Endodermal cell (in vitro differentiated cells): ENCODE measurements at regions not wholly inside any gene's neighbourhood (a gene's known extent, or its start where the extent isn't known, plus 50 kb on each side); places are given as distances from the start of the nearest gene placed in this dataset.

Source experiments
- DNase-seq: peaks from one replicate; pipeline ENCODE4 v3.0.0-alpha.2; 2017
- H3K27ac ChIP-seq: 2 replicates; pipeline ENCODE4 v1.5.1; 2013; ENCODE audit warnings: mild to moderate bottlenecking, low read depth, low read length, moderate library complexity
- H3K27me3 ChIP-seq: 2 replicates; pipeline ENCODE4 v1.6.1; 2013; ENCODE audit warnings: mild to moderate bottlenecking, low read length, moderate library complexity; ENCODE audit not compliant: insufficient read depth, control insufficient read depth, poor library complexity, severe bottlenecking
- H3K36me3 ChIP-seq: 2 replicates; pipeline ENCODE4 v1.7.0; 2013; ENCODE audit warnings: mild to moderate bottlenecking, low read length, moderate library complexity; ENCODE audit not compliant: control insufficient read depth, insufficient read depth
- H3K4me1 ChIP-seq: one replicate; pipeline ENCODE4 v1.7.0; 2013; ENCODE audit warnings: low read length; ENCODE audit not compliant: control insufficient read depth, insufficient read depth
- H3K4me3 ChIP-seq: 2 replicates; pipeline ENCODE4 v1.5.1; 2013; ENCODE audit warnings: mild to moderate bottlenecking, low read length, moderate library complexity
- H3K9ac ChIP-seq: 2 replicates; pipeline ENCODE4 v1.6.1; 2013; ENCODE audit warnings: mild to moderate bottlenecking, low read length, moderate library complexity; ENCODE audit not compliant: poor library complexity, severe bottlenecking; ENCODE audit errors: extremely low read depth
- H3K9me3 ChIP-seq: 2 replicates; pipeline ENCODE4 v1.6.1; 2013; ENCODE audit warnings: mild to moderate bottlenecking, low read length, moderate library complexity; ENCODE audit not compliant: control insufficient read depth
- H3K27ac Mint-ChIP-seq: 2 replicates; pipeline ENCODE4 v1.8.0; 2020; ENCODE audit warnings: mixed read lengths
- H3K27me3 Mint-ChIP-seq: 2 replicates; pipeline ENCODE4 v1.8.0; 2021; ENCODE audit warnings: mild to moderate bottlenecking, mixed read lengths; ENCODE audit not compliant: insufficient read depth
- H3K36me3 Mint-ChIP-seq: 2 replicates; pipeline ENCODE4 v1.8.0; 2020; ENCODE audit warnings: low read depth, mixed read lengths
- H3K4me1 Mint-ChIP-seq: 2 replicates; pipeline ENCODE4 v1.8.0; 2020; ENCODE audit warnings: mixed read lengths
- H3K4me3 Mint-ChIP-seq: 2 replicates; pipeline ENCODE4 v1.8.0; 2020; ENCODE audit warnings: mild to moderate bottlenecking, moderate library complexity, mixed read lengths
- H3K9me3 Mint-ChIP-seq: 2 replicates; pipeline ENCODE4 v1.8.0; 2020; ENCODE audit warnings: mild to moderate bottlenecking, mixed read lengths
- CTCF ChIP-seq: fragments of 200-600 bp; sonication (generic); conservative IDR thresholded peaks from 2 replicates; pipeline ENCODE4 v1.5.0; 2021; ENCODE audit warnings: antibody characterized with exemption, mild to moderate bottlenecking
- WGBS, 2 experiments: methylation state at CpG; one replicate each; pipeline versions ENCODE4 v1.1.5 to v1.1.7; 2013; ENCODE audit warnings: missing lambda C conversion rate in 2 of 2, mixed read lengths in 1 of 2; ENCODE audit not compliant: insufficient coverage in 1 of 2, insufficient read length in 1 of 2; 5-methylcytosine and 5-hydroxymethylcytosine counted together

GRCh38 chr16:5416013-5416412 lies 318.4 kb upstream of the EEF2KMT start:
- Histone ChIP-seq H3K36me3 (no peaks in the 10 kb centered on the region), H3K27me3 (peaks cover 25% of the 10 kb centered on the region), H3K4me3 (no peak overlapping the region), H3K9ac (no peak overlapping the region), H3K9me3 (no peaks in the 10 kb centered on the region), H3K27ac (no peak overlapping the region), H3K4me1 (no peaks in the 10 kb centered on the region)
- no peak for TF ChIP-seq CTCF
- H3K27ac Mint-ChIP-seq, result no peak overlapping the region
- H3K4me3 Mint-ChIP-seq, result no peak overlapping the region
- H3K4me1 Mint-ChIP-seq, result no peaks in the 10 kb centered on the region
- DNase-seq, result no peak
- 70 to 78% methylated on average over 4 to 5 of the region's 5 CpGs for WGBS, 2 experiments
- no peaks in the 10 kb centered on the region for H3K36me3 Mint-ChIP-seq
- H3K9me3 Mint-ChIP-seq, result peaks cover 7% of the 10 kb centered on the region
- H3K27me3 Mint-ChIP-seq, result peaks cover 33% of the 10 kb centered on the region

GRCh38 chr16:5415123-5415522 lies 317.5 kb upstream of the EEF2KMT start:
- Histone ChIP-seq H3K9ac (no peak overlapping the region), H3K9me3 (no peaks in the 10 kb centered on the region), H3K4me1 (no peaks in the 10 kb centered on the region), H3K27ac (no peak overlapping the region), H3K27me3 (peaks cover 25% of the 10 kb centered on the region), H3K36me3 (no peaks in the 10 kb centered on the region), H3K4me3 (no peak overlapping the region)
- Mint-ChIP-seq H3K27me3 (peaks cover 36% of the 10 kb centered on the region), H3K27ac (no peak overlapping the region), H3K4me1 (no peaks in the 10 kb centered on the region), H3K4me3 (no peak overlapping the region), H3K9me3 (peaks cover 10% of the 10 kb centered on the region), H3K36me3 (no peaks in the 10 kb centered on the region)
- peak; percentile 69 for DNase-seq
- WGBS, 2 experiments, result 56 to 70% methylated on average over 2 to 7 of the region's 7 CpGs
- peak; percentile 78 for TF ChIP-seq CTCF

DNA sequence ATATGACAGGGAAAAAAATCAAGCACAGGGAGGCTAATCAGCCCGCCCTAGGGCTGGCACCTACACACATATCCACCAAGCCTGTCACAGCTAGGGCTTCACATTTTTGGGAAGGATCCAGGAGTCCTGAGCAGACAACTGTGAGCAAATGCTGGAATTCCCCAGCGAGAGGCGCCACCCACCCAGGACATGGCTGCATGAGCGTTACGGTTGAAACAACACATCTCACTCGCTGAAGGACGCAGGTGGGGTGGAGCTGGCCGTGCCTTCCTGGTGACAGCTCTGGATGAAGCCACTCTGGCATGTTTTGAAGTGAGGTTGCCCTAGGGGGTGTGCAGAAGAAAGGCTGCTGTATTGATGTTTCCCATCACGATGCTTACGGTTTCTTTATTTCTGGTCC lies 315.1 kb upstream of the EEF2KMT start:
- H3K9me3 ChIP-seq, result no peaks in the 10 kb centered on the region
- 43 to 49% methylated on average over 4 to 10 of the region's 10 CpGs for WGBS, 2 experiments
- peaks cover 25% of the 10 kb centered on the region for H3K27me3 ChIP-seq
- H3K27me3 Mint-ChIP-seq, result peaks cover 33% of the 10 kb centered on the region
- peak; percentile 84 for DNase-seq
- no peak overlapping the region for H3K27ac ChIP-seq
- no peaks in the 10 kb centered on the region for H3K4me1 ChIP-seq
- peak; percentile 66 for TF ChIP-seq CTCF
- no peaks in the 10 kb centered on the region for H3K36me3 Mint-ChIP-seq
- H3K4me1 Mint-ChIP-seq, result no peaks in the 10 kb centered on the region
- H3K4me3 Mint-ChIP-seq, result no peak overlapping the region
- H3K27ac Mint-ChIP-seq, result no peak overlapping the region
- peaks cover 10% of the 10 kb centered on the region for H3K9me3 Mint-ChIP-seq
- H3K4me3 ChIP-seq, result no peak overlapping the region
- H3K9ac ChIP-seq, result no peak overlapping the region
- no peaks in the 10 kb centered on the region for H3K36me3 ChIP-seq
